HepG2 (cell line): ENCODE measurements at regions not wholly inside any gene's neighbourhood (a gene's known extent, or its start where the extent isn't known, plus 50 kb on each side); places are given as distances from the start of the nearest gene placed in this dataset.

Source experiments
- ATAC-seq: fragments of 200-7000 bp; cut with Tn5 transposase; 3 replicates; pipeline ENCODE4 v1.9.1; 2020; ENCODE audit warnings: mild to moderate bottlenecking, moderate library complexity
- BruUV-seq: library from RNA; stranded (reverse); fragments of 400-500 nt; replicated peaks from 2 replicates; lab custom pipeline; 2021; lab: Mats Ljungman, UMichigan
- CTCF ChIA-PET: fragments of 300-600 bp; formaldehyde crosslinking; extraction: SDS; loops from one replicate; lab custom pipeline; 2021; ENCODE audit warnings: low total read pairs, inconsistent platforms, low intra/inter-chr PET ratio; lab: Yijun Ruan, JAX
- POLR2A ChIA-PET: fragments of 350-600 bp; sonication (Branson Sonifier 250); formaldehyde crosslinking; loops from one replicate; lab custom pipeline; 2020; ENCODE audit warnings: antibody characterized with exemption, inconsistent platforms; lab: Yijun Ruan, JAX
- DNase-seq: peaks from one replicate; pipeline ENCODE4 v3.0.0-alpha.2; 2015; ENCODE audit warnings: low spot score
- FAIRE-seq: peaks from 3 replicates; lab custom pipeline; 2011; peaks lifted over from hg19 to GRCh38; lab: Jason Lieb, UNC
- H2AFZ ChIP-seq: one replicate; pipeline ENCODE4 v1.6.1; 2011; ENCODE audit warnings: low read length, inconsistent platforms
- H3K27ac ChIP-seq: fragments of 300-600 bp; 3 replicates; pipeline ENCODE4 v1.8.0; 2011; ENCODE audit warnings: mixed run types, mild to moderate bottlenecking, mixed read lengths, low read length, inconsistent platforms; ENCODE audit not compliant: insufficient read depth; ENCODE audit errors: extremely low read length
- H3K27me3 ChIP-seq, 2 experiments: fragments of 200-600 bp in 1 of 2; 2 replicates in 1 of 2; 3 replicates in 1 of 2; pipeline versions ENCODE4 v1.6.0 to v1.8.0; 2011; ENCODE audit warnings: low read length in 2 of 2, mild to moderate bottlenecking in 2 of 2, moderate library complexity in 2 of 2, inconsistent platforms in 1 of 2; ENCODE audit not compliant: insufficient read depth in 2 of 2, control insufficient read depth in 1 of 2
- H3K36me3 ChIP-seq, 2 experiments: fragments of 200-600 bp in 1 of 2; replicated peaks in 1 of 2; 2 replicates in 1 of 2; 3 replicates in 1 of 2; pipeline versions ENCODE4 v1.5.1 to v1.8.0; 2011; ENCODE audit warnings: low read length in 2 of 2, inconsistent platforms in 1 of 2; ENCODE audit not compliant: insufficient read depth in 2 of 2, control insufficient read depth in 1 of 2
- H3K4me1 ChIP-seq: 2 replicates; pipeline ENCODE4 v1.5.1; 2012; ENCODE audit warnings: low read length, inconsistent platforms; ENCODE audit not compliant: insufficient read depth
- H3K4me2 ChIP-seq: 2 replicates; pipeline ENCODE4 v1.6.0; 2011; ENCODE audit warnings: low read depth, low read length, inconsistent platforms
- H3K4me3 ChIP-seq, 3 experiments: fragments of 200-600 bp in 1 of 3; sonication (generic), shearing (Covaris generic) in 1 of 3; replicated peaks in 1 of 3; 2 replicates each; pipeline ENCODE4 v1.5.1; 2011 to 2016; ENCODE audit warnings: low read length in 3 of 3, inconsistent platforms in 2 of 3, low read depth in 2 of 3, mild to moderate bottlenecking in 2 of 3, control low read depth in 1 of 3, mixed read lengths in 1 of 3; ENCODE audit not compliant: insufficient read depth in 1 of 3
- H3K79me2 ChIP-seq: one replicate; pipeline ENCODE4 v1.6.1; 2011; ENCODE audit warnings: low read length, inconsistent platforms; ENCODE audit not compliant: insufficient read depth
- H3K9ac ChIP-seq: 2 replicates; pipeline ENCODE4 v1.6.0; 2011; ENCODE audit warnings: mild to moderate bottlenecking, low read depth, low read length, inconsistent platforms; ENCODE audit not compliant: insufficient read depth
- H3K9me3 ChIP-seq: 2 replicates; pipeline ENCODE4 v1.5.1; 2012; ENCODE audit warnings: mild to moderate bottlenecking, low read length
- H4K20me1 ChIP-seq: 2 replicates; pipeline ENCODE4 v1.6.0; 2011; ENCODE audit warnings: inconsistent platforms, mild to moderate bottlenecking, low read length, moderate library complexity; ENCODE audit not compliant: insufficient read depth
- FOSL2 ChIP-seq: sonication (generic); formaldehyde crosslinking; IDR thresholded peaks from 2 replicates; pipeline ENCODE4 v1.4.0; 2020; ENCODE audit warnings: missing genetic modification reagents
- FOXK2 ChIP-seq: fragments of 450-650 bp; IDR thresholded peaks from 2 replicates; pipeline ENCODE4 v1.6.1; 2016
- MAFF ChIP-seq: IDR thresholded peaks from 2 replicates; pipeline ENCODE4 v1.6.1; 2011; ENCODE audit warnings: low read depth, low read length, improper control_type of control experiment
- MAFK ChIP-seq, 2 experiments: IDR thresholded peaks in 1 of 2; conservative IDR thresholded peaks in 1 of 2; 2 replicates each; pipeline ENCODE4 v1.6.1; 2011; ENCODE audit warnings: improper control_type of control experiment in 2 of 2, low read length in 2 of 2
- NFYB ChIP-seq: sonication (generic); formaldehyde crosslinking; IDR thresholded peaks from 2 replicates; pipeline ENCODE4 v1.4.0; 2020; ENCODE audit warnings: missing genetic modification reagents
- RARG ChIP-seq: sonication (generic); formaldehyde crosslinking; IDR thresholded peaks from 2 replicates; pipeline ENCODE4 v1.4.0; 2020; ENCODE audit warnings: low read depth, mild to moderate bottlenecking, missing genetic modification reagents
- SIN3B ChIP-seq: fragments of 150-350 bp; IDR thresholded peaks from 2 replicates; pipeline ENCODE4 v1.6.1; 2014; ENCODE audit warnings: low read length
- THYN1 ChIP-seq: sonication (generic); formaldehyde crosslinking; IDR thresholded peaks from 2 replicates; pipeline ENCODE4 v1.8.1; 2023; ENCODE audit warnings: low read depth, mild to moderate bottlenecking, moderate library complexity, missing genetic modification reagents, borderline replicate concordance
- ZFP1 ChIP-seq: IDR thresholded peaks from 2 replicates; pipeline ENCODE4 v1.6.1; 2016
- ZNF10 ChIP-seq: sonication (generic); formaldehyde crosslinking; IDR thresholded peaks from 2 replicates; pipeline ENCODE4 v1.4.0; 2020; ENCODE audit warnings: mild to moderate bottlenecking, low read depth, missing genetic modification reagents, borderline replicate concordance
- WGBS: methylation state at CpG from one replicate; pipeline ENCODE4 v1.1.6; 2017; ENCODE audit warnings: low lambda C conversion rate; 5-methylcytosine and 5-hydroxymethylcytosine counted together
- in situ Hi-C: cut with HindIII; loops from 2 replicates; pipeline ENCODE4 v1.10.0; 2017; ENCODE audit warnings: low pct_unique_long_range_greater_than_20kb; ENCODE audit not compliant: extremely low pct_ligation_motif_present
- intact Hi-C: fragments of 100-400 bp; cut with micrococcal nuclease; formaldehyde crosslinking; loops from one replicate; pipeline ENCODE4 v1.10.0; 2022; ENCODE audit not compliant: unreplicated experiment

DNA sequence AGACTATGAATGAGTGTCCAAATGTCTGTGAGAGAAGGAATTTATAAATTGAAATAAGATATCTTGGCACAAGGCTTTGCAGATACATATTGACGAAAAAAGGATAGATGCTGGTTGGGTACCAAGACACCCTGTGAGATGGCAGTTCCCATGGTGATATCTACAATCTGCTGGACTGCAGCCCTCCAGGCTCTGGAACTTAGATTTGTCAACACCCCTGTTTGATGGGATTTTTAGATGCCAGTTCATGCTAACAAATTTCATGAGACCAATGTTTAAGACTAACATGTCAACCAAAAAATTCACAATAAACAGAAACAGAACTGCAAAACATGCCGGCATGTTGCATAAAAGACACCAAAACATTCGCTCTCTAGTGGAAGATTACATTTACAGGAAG, 400.3 kb upstream of the CNTNAP5 start (continued):
- no peak for TF ChIP-seq THYN1 (CRISPR knock-in tag)

DNA sequence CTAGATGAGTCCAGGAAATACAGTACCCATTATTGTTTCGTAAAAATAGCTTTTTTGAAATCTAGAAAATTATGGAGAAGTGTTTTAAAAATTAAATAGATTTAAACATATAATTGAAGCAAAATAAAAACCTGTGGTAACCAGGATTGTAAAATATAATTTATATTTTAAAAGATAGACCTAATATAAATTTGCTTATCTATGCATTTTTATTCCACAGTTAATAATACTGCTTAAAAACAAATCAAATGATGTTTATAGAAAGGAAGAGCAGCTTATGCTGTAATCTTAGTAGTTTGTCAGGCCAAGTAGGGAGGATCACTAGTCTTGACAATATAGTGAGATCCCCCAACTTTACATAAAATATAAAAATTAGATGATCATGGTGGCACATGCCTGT, 388.9 kb upstream of the CNTNAP5 start:
- FAIRE-seq (no peak), DNase-seq (no peak), ATAC-seq (no peak)
- ChIA-PET POLR2A (no interaction called here), CTCF (no interaction called here)
- Histone ChIP-seq H3K4me3 (no peak overlapping the region), H3K27ac (no peak overlapping the region), H4K20me1 (no peaks in the 10 kb centered on the region), H3K79me2 (no peaks in the 10 kb centered on the region), H3K36me3 (no peaks in the 10 kb centered on the region), H3K4me1 (no peaks in the 10 kb centered on the region), H3K9me3 (peaks cover 55% of the 10 kb centered on the region), H3K9ac (no peak overlapping the region), H2AFZ (no peak overlapping the region), H3K4me2 (no peak overlapping the region), H3K27me3 (no peaks in the 10 kb centered on the region)
- WGBS = 0% methylated on average over 1 of the region's 1 CpG
- no TSS peak for BruUV-seq
- TF ChIP-seq ZFP1 (CRISPR knock-in tag) = no peak
- peak; percentile 70 for TF ChIP-seq MAFF
- peak; percentile 33 to 87; a peak in 3 of 4 replicates for TF ChIP-seq MAFK (conservative IDR thresholded peaks at IDR 0.05 in 1 of 2, IDR thresholded peaks at IDR 0.05 in 1 of 2; ENCODE audit: low read length in 2 of 2)
- intact Hi-C loops (no loop called here), in situ Hi-C loops (no loop called here)

DNA sequence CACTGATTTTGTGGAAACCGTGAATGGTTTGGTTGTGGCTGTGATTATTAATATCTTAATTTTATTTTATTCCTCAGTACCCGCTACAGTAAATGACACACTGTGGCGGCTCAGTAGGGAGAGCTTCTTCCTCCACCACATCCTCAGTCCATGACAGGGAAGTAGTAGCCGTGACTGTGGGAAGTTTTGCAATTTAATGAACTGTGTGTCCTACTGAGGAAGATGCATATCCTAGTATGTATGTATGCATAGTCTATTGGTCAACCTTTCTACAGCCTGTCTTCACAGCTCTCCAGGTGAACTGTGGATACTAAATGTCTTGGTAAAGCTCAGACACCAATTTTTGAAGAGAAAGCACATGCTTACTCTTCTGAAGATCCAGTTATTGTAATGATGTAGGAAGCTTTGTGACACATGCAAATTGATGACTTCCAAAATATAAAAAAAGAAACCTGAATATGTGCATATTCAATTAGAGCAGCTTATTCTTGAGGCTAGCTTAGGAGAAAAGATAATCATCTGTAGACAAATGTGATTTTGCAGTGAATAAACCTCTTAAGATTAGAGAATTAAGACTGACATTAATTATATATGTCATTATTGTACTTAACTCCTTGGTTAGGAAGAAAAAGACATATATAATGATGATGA, 384.3 kb upstream of the CNTNAP5 start:
- ATAC-seq (no peak), FAIRE-seq (no peak), DNase-seq (no peak)
- no peak overlapping the region for H3K4me3 ChIP-seq
- no peaks in the 10 kb centered on the region for H3K79me2 ChIP-seq
- BruUV-seq = no TSS peak
- 4% methylated on average over 4 of the region's 4 CpGs for WGBS
- no peak overlapping the region for H2AFZ ChIP-seq
- H4K20me1 ChIP-seq = no peaks in the 10 kb centered on the region
- H3K27me3 ChIP-seq = no peaks in the 10 kb centered on the region
- no peak overlapping the region for H3K9ac ChIP-seq
- H3K27ac ChIP-seq = no peak overlapping the region
- peaks cover 87% of the 10 kb centered on the region for H3K9me3 ChIP-seq
- in situ Hi-C loops (no loop called here), intact Hi-C loops (no loop called here)
- TF ChIP-seq FOXK2 (no peak), SIN3B (no peak), FOSL2 (CRISPR knock-in tag) (no peak), ZNF10 (no peak), RARG (CRISPR knock-in tag) (no peak), NFYB (CRISPR knock-in tag) (no peak)
- no peaks in the 10 kb centered on the region for H3K4me1 ChIP-seq
- no peaks in the 10 kb centered on the region for H3K36me3 ChIP-seq
- ChIA-PET CTCF (no interaction called here), POLR2A (no interaction called here)
- H3K4me2 ChIP-seq = no peak overlapping the region
